ENCODE measurements at regions not wholly inside any gene's neighbourhood (a gene's known extent, or its start where the extent isn't known, plus 50 kb on each side); places are given as distances from the start of the nearest gene placed in this dataset.

DNA sequence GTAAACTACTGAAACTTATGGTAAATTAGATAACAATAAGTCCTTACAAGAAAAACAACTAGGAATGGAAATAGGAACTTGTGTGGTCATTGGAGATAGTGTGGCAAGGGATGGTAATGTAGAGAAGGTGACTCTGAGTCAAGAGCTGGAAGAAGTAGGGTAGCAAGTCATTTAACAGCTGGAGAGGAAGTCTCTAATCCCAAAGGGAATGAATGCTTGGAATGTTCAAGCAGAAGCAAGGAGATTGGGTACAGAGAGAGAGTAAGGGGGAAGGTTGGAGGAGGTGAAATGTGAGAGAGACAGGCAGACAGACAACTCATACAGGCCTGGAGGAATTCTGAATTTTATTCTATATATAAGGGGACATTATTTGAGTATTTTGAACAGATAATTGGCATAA is 260.6 kb upstream of the MAD2L1 start:
- TF ChIP-seq, protein P1, sequence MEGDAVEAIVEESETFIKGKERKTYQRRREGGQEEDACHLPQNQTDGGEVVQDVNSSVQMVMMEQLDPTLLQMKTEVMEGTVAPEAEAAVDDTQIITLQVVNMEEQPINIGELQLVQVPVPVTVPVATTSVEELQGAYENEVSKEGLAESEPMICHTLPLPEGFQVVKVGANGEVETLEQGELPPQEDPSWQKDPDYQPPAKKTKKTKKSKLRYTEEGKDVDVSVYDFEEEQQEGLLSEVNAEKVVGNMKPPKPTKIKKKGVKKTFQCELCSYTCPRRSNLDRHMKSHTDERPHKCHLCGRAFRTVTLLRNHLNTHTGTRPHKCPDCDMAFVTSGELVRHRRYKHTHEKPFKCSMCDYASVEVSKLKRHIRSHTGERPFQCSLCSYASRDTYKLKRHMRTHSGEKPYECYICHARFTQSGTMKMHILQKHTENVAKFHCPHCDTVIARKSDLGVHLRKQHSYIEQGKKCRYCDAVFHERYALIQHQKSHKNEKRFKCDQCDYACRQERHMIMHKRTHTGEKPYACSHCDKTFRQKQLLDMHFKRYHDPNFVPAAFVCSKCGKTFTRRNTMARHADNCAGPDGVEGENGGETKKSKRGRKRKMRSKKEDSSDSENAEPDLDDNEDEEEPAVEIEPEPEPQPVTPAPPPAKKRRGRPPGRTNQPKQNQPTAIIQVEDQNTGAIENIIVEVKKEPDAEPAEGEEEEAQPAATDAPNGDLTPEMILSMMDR (IDR thresholded peaks at IDR 0.05; ENCODE audit: low read depth, low read length), result no peak
- H3K4me3 ChIP-seq (ENCODE audit: low read depth, low read length), result no peak overlapping the region

DNA sequence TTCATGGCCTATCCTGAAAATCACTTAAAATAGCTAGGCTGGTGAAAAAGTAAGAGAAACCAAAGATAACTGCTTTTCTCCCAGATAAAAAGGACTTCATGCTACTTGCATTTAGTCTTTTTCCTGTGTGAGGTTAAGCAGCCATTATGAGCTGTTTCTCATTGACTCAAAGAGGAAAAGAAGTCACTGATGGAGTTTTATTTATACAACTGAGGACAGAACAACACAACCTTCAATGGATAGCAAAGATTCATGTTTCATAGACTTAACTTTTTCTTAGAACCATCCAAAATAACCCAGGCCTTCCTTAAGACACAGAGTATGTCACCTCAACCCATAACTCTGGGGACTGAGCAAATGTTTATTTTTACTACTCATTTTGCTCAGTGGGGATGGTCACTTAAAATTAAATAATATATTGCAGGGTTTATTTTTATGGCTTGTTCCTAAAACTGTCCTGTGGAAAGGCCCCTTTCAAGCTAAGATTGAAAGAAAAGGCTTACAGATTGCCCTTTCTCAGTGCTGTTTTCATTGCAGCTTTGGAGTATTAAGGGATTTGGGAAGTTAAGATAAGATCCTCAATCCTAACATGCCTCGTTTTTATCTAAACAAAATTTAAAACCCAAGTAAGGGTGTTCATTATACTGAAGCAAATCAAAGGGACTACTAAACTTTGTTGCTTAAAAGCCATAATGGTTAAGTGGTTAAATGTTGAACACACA is 252.6 kb upstream of the MAD2L1 start:
- H3K4me3 ChIP-seq (ENCODE audit: low read depth, low read length), result no peak overlapping the region
- TF ChIP-seq, protein P1 (IDR thresholded peaks at IDR 0.05; ENCODE audit: low read depth, low read length), result no peak

GRCh38 chr4:120318196-120318846 is 251.7 kb upstream of the MAD2L1 start:
- H3K4me3 ChIP-seq (ENCODE audit: low read depth, low read length), result no peak overlapping the region
- TF ChIP-seq, protein P1 (IDR thresholded peaks at IDR 0.05; ENCODE audit: low read depth, low read length), result no peak

DNA sequence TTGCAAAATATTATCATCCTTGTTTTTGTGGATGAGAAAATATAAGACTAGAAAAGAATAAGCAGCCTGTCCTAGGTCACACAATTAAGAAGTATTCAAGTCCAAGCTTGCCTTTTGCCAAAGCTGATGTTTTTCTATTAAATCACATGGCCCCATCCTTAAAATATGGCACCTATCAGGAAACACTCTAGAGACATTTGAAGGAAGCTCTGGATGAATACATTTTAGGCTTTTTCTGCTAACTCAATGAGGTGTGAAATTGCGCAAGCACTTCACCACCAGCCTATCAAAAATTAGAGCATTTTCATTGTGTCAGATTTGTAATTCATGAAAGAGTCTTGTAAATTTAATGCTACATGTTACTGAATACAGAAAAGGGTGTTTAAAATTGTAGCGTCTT is 251.1 kb upstream of the MAD2L1 start:
- no peak overlapping the region for H3K4me3 ChIP-seq (ENCODE audit: low read depth, low read length)
- TF ChIP-seq, protein P1 (IDR thresholded peaks at IDR 0.05; ENCODE audit: low read depth, low read length), result no peak

- no peak overlapping the region for H3K4me3 ChIP-seq (ENCODE audit: low read depth, low read length)
- TF ChIP-seq, protein P1 (IDR thresholded peaks at IDR 0.05; ENCODE audit: low read depth, low read length), result no peak
These were observed 249.8 kb upstream of the MAD2L1 start for GRCh38 chr4:120316416-120316815.

DNA sequence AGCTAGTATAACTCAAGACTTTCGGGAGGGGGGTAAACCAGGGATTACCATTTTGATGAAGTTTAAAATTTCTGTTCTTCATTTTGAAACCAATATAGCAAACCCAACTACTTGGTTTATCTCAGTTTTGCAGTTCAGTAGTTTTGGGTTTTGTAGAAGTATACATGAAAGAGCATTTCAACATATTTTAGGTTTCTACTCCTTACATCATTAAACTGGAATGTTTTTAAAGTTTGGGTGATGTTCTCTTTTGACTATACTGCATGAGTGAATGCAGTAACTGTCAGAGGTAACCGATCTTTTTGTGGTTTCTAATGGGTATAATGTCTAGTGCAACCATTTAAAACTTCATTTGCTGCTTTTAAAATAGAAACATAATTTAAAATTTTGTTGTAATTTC is 248.3 kb upstream of the MAD2L1 start:
- no peak overlapping the region for H3K4me3 ChIP-seq (ENCODE audit: low read depth, low read length)
- TF ChIP-seq, protein P1 (IDR thresholded peaks at IDR 0.05; ENCODE audit: low read depth, low read length), result no peak

DNA sequence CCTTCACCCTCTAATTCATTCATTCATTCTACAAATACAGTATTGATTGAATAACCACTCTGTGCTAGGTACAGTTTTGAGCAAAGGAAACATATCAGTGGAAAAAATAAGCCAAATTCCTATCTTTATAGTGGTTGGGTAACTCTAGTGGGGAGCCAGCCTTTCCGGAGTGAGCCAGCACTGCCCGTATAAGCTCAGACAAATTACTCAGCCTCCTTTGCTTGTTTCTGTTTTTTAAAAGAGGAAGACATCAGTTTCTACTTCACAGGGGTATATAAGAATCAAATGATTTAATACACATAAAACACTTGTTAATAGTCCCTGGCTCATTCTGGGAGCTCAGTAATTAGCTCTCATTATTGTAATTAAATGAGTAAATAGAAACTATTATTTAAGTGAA is 238.2 kb upstream of the MAD2L1 start:
- TF ChIP-seq, protein P1 (IDR thresholded peaks at IDR 0.05; ENCODE audit: low read depth, low read length), result no peak
- H3K4me3 ChIP-seq (ENCODE audit: low read depth, low read length), result no peak overlapping the region
